SK-N-SH treated with all-trans-retinoic acid at 6 μM for 48 hours (cell line): ENCODE measurements at regions not wholly inside any gene's neighbourhood (a gene's known extent, or its start where the extent isn't known, plus 50 kb on each side); places are given as distances from the start of the nearest gene placed in this dataset.

Experiments
- ATAC-seq: fragments of 200-7000 bp; cut with Tn5 transposase; 3 replicates; pipeline ENCODE4 v1.9.1; 2020; ENCODE audit warnings: mild to moderate bottlenecking, moderate library complexity
- ARNTL ChIP-seq: fragments of 450-650 bp; formaldehyde crosslinking; IDR thresholded peaks from 2 replicates; pipeline ENCODE4 v1.5.0; 2020; ENCODE audit warnings: low read depth, mild to moderate bottlenecking, moderate library complexity, borderline replicate concordance
- BACH2 ChIP-seq: fragments of 250-450 bp; sonication (Bioruptor Pico); IDR thresholded peaks from 2 replicates; pipeline ENCODE4 v1.9.0; 2021; ENCODE audit warnings: mild to moderate bottlenecking, borderline replicate concordance
- CREB5 ChIP-seq: fragments of 250-450 bp; sonication (Bioruptor Pico); IDR thresholded peaks from 2 replicates; pipeline ENCODE4 v1.5.1; 2020; ENCODE audit warnings: low read depth, mild to moderate bottlenecking, moderate library complexity
- CSDC2 ChIP-seq: fragments of 250-450 bp; sonication (Bioruptor Pico); IDR thresholded peaks from 2 replicates; pipeline ENCODE4 v1.5.0; 2020; ENCODE audit warnings: mild to moderate bottlenecking, moderate library complexity
- ESRRG ChIP-seq: fragments of 250-450 bp; sonication (Bioruptor Pico); IDR thresholded peaks from 2 replicates; pipeline ENCODE4 v1.6.1; 2021; ENCODE audit warnings: mild to moderate bottlenecking
- GLIS3 ChIP-seq: fragments of 250-450 bp; sonication (Bioruptor Pico); IDR thresholded peaks from 2 replicates; pipeline ENCODE4 v1.5.0; 2020; ENCODE audit warnings: mild to moderate bottlenecking, moderate library complexity
- OSR1 ChIP-seq: fragments of 250-450 bp; sonication (Bioruptor Pico); IDR thresholded peaks from 2 replicates; pipeline ENCODE4 v1.8.0; 2022; ENCODE audit warnings: moderate library complexity, mild to moderate bottlenecking, inconsistent platforms
- PPARA ChIP-seq: fragments of 250-450 bp; sonication (Bioruptor Pico); IDR thresholded peaks from 2 replicates; pipeline ENCODE4 v1.5.0; 2020; ENCODE audit warnings: mild to moderate bottlenecking, borderline replicate concordance
- RARB ChIP-seq: fragments of 250-450 bp; sonication (Bioruptor Pico); IDR thresholded peaks from 2 replicates; pipeline ENCODE4 v1.8.0; 2021; ENCODE audit warnings: mild to moderate bottlenecking, moderate library complexity
- SNAI2 ChIP-seq: fragments of 250-450 bp; sonication (Bioruptor Pico); IDR thresholded peaks from 2 replicates; pipeline ENCODE4 v1.5.0; 2020; ENCODE audit warnings: mild to moderate bottlenecking, moderate library complexity
- TCF4 ChIP-seq: fragments of 250-450 bp; sonication (Bioruptor Pico); IDR thresholded peaks from 2 replicates; pipeline ENCODE4 v1.8.0; 2021; ENCODE audit warnings: mild to moderate bottlenecking, moderate library complexity, borderline replicate concordance
- TOX ChIP-seq: fragments of 250-450 bp; sonication (Bioruptor Pico); IDR thresholded peaks from 2 replicates; pipeline ENCODE4 v1.8.0; 2021; ENCODE audit warnings: mild to moderate bottlenecking, moderate library complexity, borderline replicate concordance
- ZFP3 ChIP-seq: fragments of 250-450 bp; sonication (Bioruptor Pico); IDR thresholded peaks from 2 replicates; pipeline ENCODE4 v1.5.0; 2020; ENCODE audit warnings: mild to moderate bottlenecking, moderate library complexity
- ZFP30 ChIP-seq: fragments of 450-650 bp; formaldehyde crosslinking; IDR thresholded peaks from 2 replicates; pipeline ENCODE4 v1.5.0; 2022; ENCODE audit warnings: mild to moderate bottlenecking, moderate library complexity
- ZNF565 ChIP-seq: fragments of 450-650 bp; formaldehyde crosslinking; conservative IDR thresholded peaks from 2 replicates; pipeline ENCODE4 v1.5.0; 2020; ENCODE audit warnings: low read depth, mild to moderate bottlenecking, moderate library complexity
- ZNF70 ChIP-seq: fragments of 450-650 bp; formaldehyde crosslinking; IDR thresholded peaks from 2 replicates; pipeline ENCODE4 v1.5.0; 2020; ENCODE audit warnings: mild to moderate bottlenecking, moderate library complexity
- TF ChIP-seq, protein P1 (sequence below): fragments of 250-450 bp; sonication (Bioruptor Pico); IDR thresholded peaks from 2 replicates; pipeline ENCODE4 v1.5.0; 2020; ENCODE audit warnings: mild to moderate bottlenecking, moderate library complexity
- TF ChIP-seq, protein P2 (sequence below): fragments of 250-450 bp; sonication (Bioruptor Pico); IDR thresholded peaks from 2 replicates; pipeline ENCODE4 v1.8.0; 2021; ENCODE audit warnings: low read depth, mild to moderate bottlenecking, moderate library complexity, borderline replicate concordance
- TF ChIP-seq, protein P3 (sequence below): fragments of 250-450 bp; sonication (Bioruptor Pico); IDR thresholded peaks from 2 replicates; pipeline ENCODE4 v1.8.0; 2020; ENCODE audit warnings: mild to moderate bottlenecking, moderate library complexity, borderline replicate concordance
- TF ChIP-seq, protein P4 (sequence below): fragments of 250-450 bp; sonication (Bioruptor Pico); IDR thresholded peaks from 2 replicates; pipeline ENCODE4 v1.5.1; 2021; ENCODE audit warnings: mild to moderate bottlenecking, moderate library complexity

DNA sequence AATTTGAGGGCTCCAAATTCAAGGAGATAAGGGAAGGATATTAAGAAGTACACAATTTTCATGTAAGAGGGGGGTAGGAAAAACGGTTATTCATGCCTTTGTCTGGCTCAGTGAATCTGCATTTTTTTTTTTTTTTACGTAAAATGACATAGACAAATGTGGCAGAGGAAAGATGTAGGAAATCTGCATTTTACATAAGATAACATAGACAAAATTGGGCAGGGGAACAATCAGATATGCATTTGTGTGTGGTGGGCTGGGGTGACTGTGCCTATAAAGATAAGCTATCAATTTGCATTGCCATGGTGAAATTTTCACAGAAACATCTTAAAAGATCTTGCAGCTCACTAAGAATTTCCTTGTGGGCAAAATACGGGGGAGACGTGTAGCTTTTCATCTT is 92.7 kb upstream of the GPR141 start:
- ATAC-seq, result no peak

DNA sequence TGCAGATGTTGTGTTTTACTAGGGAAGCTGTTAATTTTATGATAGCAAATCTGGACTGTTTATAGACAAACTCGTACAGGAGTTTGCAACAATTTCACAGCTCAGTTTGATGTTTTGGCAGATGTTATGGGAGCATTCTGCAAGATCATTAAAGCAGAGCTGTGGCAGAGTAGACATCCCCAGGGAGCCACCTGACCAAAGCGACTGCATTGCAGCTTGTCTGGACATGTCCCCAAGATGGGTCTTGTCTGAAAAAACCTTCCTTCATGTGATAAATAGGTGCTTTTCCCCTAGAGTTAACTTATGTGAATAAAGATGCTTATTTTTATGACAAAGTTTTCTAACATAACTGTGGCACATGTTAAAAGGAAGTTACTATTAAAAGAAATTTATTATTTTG is 91.2 kb upstream of the GPR141 start:
- ATAC-seq, result no peak
- TF ChIP-seq RARB (CRISPR knock-in tag) (no peak), CREB5 (no peak), ZNF70 (no peak), PPARA (no peak), ZFP30 (CRISPR knock-in tag) (no peak), SNAI2 (CRISPR knock-in tag) (no peak), ZNF565 (no peak), BACH2 (no peak)
- TF ChIP-seq, protein P1, sequence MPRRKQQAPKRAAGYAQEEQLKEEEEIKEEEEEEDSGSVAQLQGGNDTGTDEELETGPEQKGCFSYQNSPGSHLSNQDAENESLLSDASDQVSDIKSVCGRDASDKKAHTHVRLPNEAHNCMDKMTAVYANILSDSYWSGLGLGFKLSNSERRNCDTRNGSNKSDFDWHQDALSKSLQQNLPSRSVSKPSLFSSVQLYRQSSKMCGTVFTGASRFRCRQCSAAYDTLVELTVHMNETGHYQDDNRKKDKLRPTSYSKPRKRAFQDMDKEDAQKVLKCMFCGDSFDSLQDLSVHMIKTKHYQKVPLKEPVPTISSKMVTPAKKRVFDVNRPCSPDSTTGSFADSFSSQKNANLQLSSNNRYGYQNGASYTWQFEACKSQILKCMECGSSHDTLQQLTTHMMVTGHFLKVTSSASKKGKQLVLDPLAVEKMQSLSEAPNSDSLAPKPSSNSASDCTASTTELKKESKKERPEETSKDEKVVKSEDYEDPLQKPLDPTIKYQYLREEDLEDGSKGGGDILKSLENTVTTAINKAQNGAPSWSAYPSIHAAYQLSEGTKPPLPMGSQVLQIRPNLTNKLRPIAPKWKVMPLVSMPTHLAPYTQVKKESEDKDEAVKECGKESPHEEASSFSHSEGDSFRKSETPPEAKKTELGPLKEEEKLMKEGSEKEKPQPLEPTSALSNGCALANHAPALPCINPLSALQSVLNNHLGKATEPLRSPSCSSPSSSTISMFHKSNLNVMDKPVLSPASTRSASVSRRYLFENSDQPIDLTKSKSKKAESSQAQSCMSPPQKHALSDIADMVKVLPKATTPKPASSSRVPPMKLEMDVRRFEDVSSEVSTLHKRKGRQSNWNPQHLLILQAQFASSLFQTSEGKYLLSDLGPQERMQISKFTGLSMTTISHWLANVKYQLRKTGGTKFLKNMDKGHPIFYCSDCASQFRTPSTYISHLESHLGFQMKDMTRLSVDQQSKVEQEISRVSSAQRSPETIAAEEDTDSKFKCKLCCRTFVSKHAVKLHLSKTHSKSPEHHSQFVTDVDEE (CRISPR knock-in tag), result no peak
- TF ChIP-seq, protein P2, sequence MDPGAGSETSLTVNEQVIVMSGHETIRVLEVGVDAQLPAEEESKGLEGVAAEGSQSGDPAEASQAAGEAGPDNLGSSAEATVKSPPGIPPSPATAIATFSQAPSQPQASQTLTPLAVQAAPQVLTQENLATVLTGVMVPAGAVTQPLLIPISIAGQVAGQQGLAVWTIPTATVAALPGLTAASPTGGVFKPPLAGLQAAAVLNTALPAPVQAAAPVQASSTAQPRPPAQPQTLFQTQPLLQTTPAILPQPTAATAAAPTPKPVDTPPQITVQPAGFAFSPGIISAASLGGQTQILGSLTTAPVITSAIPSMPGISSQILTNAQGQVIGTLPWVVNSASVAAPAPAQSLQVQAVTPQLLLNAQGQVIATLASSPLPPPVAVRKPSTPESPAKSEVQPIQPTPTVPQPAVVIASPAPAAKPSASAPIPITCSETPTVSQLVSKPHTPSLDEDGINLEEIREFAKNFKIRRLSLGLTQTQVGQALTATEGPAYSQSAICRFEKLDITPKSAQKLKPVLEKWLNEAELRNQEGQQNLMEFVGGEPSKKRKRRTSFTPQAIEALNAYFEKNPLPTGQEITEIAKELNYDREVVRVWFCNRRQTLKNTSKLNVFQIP (CRISPR knock-in tag), result no peak
- TF ChIP-seq, all 23 proteins: peak for 0

More for the DNA sequence above, 92.7 kb upstream of the GPR141 start:
- TF ChIP-seq SNAI2 (CRISPR knock-in tag), result no peak
- TF ChIP-seq, protein P3, sequence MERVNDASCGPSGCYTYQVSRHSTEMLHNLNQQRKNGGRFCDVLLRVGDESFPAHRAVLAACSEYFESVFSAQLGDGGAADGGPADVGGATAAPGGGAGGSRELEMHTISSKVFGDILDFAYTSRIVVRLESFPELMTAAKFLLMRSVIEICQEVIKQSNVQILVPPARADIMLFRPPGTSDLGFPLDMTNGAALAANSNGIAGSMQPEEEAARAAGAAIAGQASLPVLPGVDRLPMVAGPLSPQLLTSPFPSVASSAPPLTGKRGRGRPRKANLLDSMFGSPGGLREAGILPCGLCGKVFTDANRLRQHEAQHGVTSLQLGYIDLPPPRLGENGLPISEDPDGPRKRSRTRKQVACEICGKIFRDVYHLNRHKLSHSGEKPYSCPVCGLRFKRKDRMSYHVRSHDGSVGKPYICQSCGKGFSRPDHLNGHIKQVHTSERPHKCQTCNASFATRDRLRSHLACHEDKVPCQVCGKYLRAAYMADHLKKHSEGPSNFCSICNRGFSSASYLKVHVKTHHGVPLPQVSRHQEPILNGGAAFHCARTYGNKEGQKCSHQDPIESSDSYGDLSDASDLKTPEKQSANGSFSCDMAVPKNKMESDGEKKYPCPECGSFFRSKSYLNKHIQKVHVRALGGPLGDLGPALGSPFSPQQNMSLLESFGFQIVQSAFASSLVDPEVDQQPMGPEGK, result no peak
- TF ChIP-seq BACH2, result no peak
- TF ChIP-seq, protein P2 (CRISPR knock-in tag), result no peak
- no peak for TF ChIP-seq GLIS3 (CRISPR knock-in tag)
- no peak for TF ChIP-seq ARNTL (CRISPR knock-in tag)
- no peak for TF ChIP-seq ZFP30 (CRISPR knock-in tag)
- TF ChIP-seq PPARA, result no peak
- TF ChIP-seq TOX (CRISPR knock-in tag), result no peak
- no peak for TF ChIP-seq CREB5
- TF ChIP-seq, protein P4, sequence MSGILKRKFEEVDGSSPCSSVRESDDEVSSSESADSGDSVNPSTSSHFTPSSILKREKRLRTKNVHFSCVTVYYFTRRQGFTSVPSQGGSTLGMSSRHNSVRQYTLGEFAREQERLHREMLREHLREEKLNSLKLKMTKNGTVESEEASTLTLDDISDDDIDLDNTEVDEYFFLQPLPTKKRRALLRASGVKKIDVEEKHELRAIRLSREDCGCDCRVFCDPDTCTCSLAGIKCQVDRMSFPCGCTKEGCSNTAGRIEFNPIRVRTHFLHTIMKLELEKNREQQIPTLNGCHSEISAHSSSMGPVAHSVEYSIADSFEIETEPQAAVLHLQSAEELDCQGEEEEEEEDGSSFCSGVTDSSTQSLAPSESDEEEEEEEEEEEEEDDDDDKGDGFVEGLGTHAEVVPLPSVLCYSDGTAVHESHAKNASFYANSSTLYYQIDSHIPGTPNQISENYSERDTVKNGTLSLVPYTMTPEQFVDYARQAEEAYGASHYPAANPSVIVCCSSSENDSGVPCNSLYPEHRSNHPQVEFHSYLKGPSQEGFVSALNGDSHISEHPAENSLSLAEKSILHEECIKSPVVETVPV (CRISPR knock-in tag), result no peak
- TF ChIP-seq CSDC2, result no peak
- no peak for TF ChIP-seq OSR1 (CRISPR knock-in tag)
- TF ChIP-seq ZFP3, result no peak
- TF ChIP-seq, protein P1 (CRISPR knock-in tag), result no peak
- TF ChIP-seq ZNF70, result no peak
- no peak for TF ChIP-seq TCF4 (CRISPR knock-in tag)
- TF ChIP-seq ESRRG (CRISPR knock-in tag), result no peak
- no peak for TF ChIP-seq RARB (CRISPR knock-in tag)
- TF ChIP-seq, all 23 proteins: peak for 0
